Fibroblast of pulmonary artery (primary cell): ENCODE measurements at regions not wholly inside any gene's neighbourhood (a gene's known extent, or its start where the extent isn't known, plus 50 kb on each side); places are given as distances from the start of the nearest gene placed in this dataset.

Experiments
- DNase-seq: peaks from one replicate; pipeline ENCODE4 v3.0.0-alpha.2; 2010; ENCODE audit warnings: low read depth
- H3K4me3 ChIP-seq: replicated peaks from 2 replicates; pipeline ENCODE4 v1.5.1; 2011; ENCODE audit warnings: low read depth, mild to moderate bottlenecking, control low read depth, low read length, moderate library complexity
- TF ChIP-seq, protein P1 (sequence below): IDR thresholded peaks from 2 replicates; pipeline ENCODE4 v1.5.1; 2011; ENCODE audit warnings: mild to moderate bottlenecking, control low read depth, low read length, inconsistent platforms; ENCODE audit errors: missing control alignments

DNA sequence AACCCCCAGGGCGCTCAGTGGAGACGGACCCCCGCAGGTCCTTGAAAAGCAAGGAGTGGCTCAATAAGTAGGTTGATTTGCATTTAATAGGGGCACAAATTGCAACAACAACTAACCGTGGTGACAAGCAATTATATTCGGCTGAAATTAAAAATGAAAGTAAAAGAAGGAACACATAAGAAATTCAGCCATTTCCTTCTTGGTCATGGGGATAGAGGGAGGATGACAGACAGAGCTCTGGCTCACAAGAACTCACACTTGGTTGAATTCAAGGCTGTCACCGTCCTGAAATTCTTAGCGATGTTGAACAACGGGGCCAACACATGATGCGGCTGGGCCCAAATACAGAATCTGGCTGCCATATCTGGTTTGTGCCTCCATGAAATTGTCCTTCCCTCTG, 129.0 kb downstream of the EDN3 start:
- H3K4me3 ChIP-seq = no peak overlapping the region
- TF ChIP-seq, protein P1, sequence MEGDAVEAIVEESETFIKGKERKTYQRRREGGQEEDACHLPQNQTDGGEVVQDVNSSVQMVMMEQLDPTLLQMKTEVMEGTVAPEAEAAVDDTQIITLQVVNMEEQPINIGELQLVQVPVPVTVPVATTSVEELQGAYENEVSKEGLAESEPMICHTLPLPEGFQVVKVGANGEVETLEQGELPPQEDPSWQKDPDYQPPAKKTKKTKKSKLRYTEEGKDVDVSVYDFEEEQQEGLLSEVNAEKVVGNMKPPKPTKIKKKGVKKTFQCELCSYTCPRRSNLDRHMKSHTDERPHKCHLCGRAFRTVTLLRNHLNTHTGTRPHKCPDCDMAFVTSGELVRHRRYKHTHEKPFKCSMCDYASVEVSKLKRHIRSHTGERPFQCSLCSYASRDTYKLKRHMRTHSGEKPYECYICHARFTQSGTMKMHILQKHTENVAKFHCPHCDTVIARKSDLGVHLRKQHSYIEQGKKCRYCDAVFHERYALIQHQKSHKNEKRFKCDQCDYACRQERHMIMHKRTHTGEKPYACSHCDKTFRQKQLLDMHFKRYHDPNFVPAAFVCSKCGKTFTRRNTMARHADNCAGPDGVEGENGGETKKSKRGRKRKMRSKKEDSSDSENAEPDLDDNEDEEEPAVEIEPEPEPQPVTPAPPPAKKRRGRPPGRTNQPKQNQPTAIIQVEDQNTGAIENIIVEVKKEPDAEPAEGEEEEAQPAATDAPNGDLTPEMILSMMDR = no peak
- DNase-seq = no peak

DNA sequence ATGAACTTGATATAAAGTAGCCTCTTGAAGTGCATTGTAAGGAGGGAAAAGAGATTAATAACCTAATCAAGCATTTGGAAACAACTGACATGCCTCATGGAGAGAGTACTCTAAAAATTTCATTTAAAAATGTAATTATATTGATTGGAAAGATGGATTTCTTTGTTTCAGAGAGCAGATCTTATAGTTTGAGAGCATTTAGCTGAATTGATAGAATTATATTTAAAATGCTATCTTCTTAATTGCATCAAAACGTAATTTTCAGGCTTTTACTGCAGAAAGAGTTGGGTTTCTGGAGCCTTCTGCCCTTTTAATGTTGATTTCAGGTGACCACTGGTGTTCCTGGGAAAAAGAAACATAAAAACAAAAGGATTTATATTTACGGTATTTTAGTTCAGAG, 130.6 kb downstream of the EDN3 start:
- no peak overlapping the region for H3K4me3 ChIP-seq
- DNase-seq = no peak
- TF ChIP-seq, protein P1 = no peak

DNA sequence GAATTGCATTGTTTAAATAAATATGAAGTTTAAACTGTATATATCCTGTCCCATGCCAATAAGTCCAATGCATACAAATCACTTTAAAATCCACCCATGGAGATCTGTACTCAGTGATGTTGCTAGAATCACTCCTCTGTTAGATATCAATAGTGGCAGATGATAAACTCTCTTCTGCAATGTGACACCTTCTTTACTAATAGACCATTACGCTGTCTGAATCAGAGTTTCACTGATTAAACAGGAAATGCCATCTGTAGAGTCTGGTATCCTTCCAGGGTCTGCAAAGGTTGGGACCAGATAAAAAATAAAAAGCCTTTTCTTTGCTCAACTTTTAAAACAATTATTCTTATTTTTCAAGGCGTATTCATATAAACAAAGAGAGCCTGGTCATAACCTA, 134.5 kb downstream of the EDN3 start:
- no peak overlapping the region for H3K4me3 ChIP-seq
- TF ChIP-seq, protein P1 = no peak
- DNase-seq = no peak

DNA sequence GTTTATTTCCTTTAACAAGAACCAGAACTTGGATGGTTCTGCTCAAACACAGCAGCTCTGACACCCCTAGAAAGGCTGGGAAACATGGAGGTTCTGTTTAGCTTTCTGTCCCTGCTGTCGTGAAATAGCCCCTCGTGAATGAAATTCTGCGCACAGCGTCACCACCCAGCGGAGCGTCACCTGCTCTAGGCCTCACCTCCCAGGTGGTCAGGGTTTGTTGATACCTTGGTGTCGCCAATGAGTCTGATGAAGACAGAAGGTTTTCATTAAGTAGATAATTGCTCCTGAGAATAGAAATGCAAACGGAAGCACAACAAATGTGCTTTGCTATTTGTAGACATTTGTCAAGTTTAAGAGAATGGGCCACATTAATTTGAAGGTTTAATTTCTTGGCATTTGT, 135.1 kb downstream of the EDN3 start:
- TF ChIP-seq, protein P1 = no peak
- DNase-seq = no peak
- no peak overlapping the region for H3K4me3 ChIP-seq

DNA sequence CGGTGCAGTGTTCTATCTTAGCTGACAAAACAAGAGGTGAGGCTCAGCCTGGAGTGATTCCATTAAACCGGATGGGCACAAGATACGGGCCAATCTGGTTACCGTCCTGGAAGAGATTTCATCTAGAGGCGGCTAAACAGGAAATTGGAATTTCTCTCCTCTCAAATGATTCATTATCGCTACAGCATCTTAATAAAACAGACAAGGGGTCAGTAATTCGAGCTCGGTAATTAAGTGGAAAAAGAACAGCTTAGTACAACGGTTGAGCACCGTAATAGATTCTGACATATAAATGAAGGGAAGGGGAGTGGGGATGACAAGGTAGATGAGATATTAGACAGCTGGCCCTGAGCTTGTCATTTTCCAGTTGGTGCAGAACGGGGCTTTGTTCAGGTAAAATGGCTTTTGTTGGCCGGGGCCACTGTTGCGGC, 137.2 kb downstream of the EDN3 start:
- TF ChIP-seq, protein P1 = no peak
- no peak for DNase-seq
- H3K4me3 ChIP-seq = no peak overlapping the region

DNA sequence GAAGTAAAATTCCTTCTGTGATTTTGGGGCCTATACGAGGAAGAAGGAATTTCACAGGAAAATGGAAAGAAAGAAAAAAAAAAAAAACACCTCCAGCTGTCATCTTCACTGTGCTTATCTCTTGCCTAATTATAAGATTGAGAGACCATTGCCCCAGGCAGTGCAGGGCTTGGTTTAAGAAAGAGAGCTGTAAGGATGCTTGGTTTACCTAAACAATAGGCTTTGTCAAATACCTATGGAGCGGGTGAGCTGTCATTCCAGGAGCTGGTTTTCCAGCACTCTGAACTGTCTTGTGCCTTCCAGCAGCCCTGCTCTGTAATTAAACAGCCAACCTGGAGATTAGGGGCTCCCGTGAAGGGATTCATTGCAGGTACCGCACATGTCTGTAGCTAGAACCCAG, 137.8 kb downstream of the EDN3 start:
- no peak for DNase-seq
- no peak overlapping the region for H3K4me3 ChIP-seq
- TF ChIP-seq, protein P1 = no peak

DNA sequence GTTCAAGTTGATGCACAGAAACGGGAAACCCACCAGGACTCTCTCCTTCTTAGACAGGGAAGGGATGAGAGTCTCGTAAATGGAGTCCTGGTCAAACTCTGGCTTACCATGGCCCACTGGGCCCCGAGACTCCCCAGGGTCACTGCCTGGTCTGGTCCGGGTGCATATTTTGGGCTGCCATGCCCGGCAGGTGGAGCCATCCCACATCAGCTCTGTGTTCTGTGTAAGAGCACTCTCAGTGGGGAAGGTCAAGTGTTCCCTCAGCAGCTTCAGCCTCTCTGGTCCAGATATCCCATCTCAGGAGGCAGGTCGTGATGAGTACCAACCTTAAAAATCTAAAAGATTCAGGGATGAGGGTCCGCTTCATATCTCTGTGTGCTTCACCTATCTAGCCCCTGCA, 138.8 kb downstream of the EDN3 start:
- no peak overlapping the region for H3K4me3 ChIP-seq
- no peak for DNase-seq
- TF ChIP-seq, protein P1 = no peak
